ENCODE measurements at regions not wholly inside any gene's neighbourhood (a gene's known extent, or its start where the extent isn't known, plus 50 kb on each side); places are given as distances from the start of the nearest gene placed in this dataset.

DNA sequence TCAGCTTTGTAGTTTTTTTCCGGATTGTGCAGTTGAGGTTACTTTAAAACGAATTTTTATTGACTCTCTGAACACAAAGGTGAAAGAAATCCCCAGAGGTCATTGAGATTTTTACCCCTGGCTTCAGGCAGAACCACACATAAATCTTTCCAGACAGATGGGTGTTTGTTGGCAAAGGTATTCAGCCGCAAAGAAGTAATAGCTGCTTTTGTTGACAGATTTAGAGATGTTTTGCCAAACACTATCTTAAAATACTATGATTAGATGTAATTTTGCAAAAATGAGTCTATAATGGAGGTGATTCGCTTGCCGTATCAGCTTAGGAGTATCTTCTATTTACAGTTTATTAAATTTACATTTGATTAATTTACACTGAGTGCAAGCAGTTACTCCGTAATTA, 418.3 kb upstream of the CLINT1 start:
- Mint-ChIP-seq H3K9me3 (ENCODE audit: unreplicated experiment) (no peaks in the 10 kb centered on the region), H3K27me3 (ENCODE audit: unreplicated experiment) (no peaks in the 10 kb centered on the region), H3K36me3 (ENCODE audit: unreplicated experiment) (no peaks in the 10 kb centered on the region), H3K4me3 (ENCODE audit: unreplicated experiment) (no peak overlapping the region), H3K27ac (ENCODE audit: unreplicated experiment) (no peak overlapping the region), H3K4me1 (ENCODE audit: low read depth, unreplicated experiment) (peaks cover 2% of the 10 kb centered on the region)
- TF ChIP-seq, protein P1, sequence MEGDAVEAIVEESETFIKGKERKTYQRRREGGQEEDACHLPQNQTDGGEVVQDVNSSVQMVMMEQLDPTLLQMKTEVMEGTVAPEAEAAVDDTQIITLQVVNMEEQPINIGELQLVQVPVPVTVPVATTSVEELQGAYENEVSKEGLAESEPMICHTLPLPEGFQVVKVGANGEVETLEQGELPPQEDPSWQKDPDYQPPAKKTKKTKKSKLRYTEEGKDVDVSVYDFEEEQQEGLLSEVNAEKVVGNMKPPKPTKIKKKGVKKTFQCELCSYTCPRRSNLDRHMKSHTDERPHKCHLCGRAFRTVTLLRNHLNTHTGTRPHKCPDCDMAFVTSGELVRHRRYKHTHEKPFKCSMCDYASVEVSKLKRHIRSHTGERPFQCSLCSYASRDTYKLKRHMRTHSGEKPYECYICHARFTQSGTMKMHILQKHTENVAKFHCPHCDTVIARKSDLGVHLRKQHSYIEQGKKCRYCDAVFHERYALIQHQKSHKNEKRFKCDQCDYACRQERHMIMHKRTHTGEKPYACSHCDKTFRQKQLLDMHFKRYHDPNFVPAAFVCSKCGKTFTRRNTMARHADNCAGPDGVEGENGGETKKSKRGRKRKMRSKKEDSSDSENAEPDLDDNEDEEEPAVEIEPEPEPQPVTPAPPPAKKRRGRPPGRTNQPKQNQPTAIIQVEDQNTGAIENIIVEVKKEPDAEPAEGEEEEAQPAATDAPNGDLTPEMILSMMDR (IDR thresholded peaks at IDR 0.05; ENCODE audit: partially characterized antibody, unreplicated experiment): no peak
- DNase-seq: no peak

- TF ChIP-seq, protein P1 (IDR thresholded peaks at IDR 0.05; ENCODE audit: partially characterized antibody, unreplicated experiment): no peak
- no peaks in the 10 kb centered on the region for H3K36me3 Mint-ChIP-seq (ENCODE audit: unreplicated experiment)
- H3K4me3 Mint-ChIP-seq (ENCODE audit: unreplicated experiment): no peak overlapping the region
- H3K4me1 Mint-ChIP-seq (ENCODE audit: low read depth, unreplicated experiment): peaks cover 2% of the 10 kb centered on the region
- no peaks in the 10 kb centered on the region for H3K27me3 Mint-ChIP-seq (ENCODE audit: unreplicated experiment)
- no peaks in the 10 kb centered on the region for H3K9me3 Mint-ChIP-seq (ENCODE audit: unreplicated experiment)
- no peak for DNase-seq
- no peak overlapping the region for H3K27ac Mint-ChIP-seq (ENCODE audit: unreplicated experiment)
Measured at GRCh38 chr5:158276692-158277091, 417.7 kb upstream of the CLINT1 start.

- Mint-ChIP-seq H3K27me3 (ENCODE audit: unreplicated experiment) (no peaks in the 10 kb centered on the region), H3K9me3 (ENCODE audit: unreplicated experiment) (no peaks in the 10 kb centered on the region), H3K4me1 (ENCODE audit: low read depth, unreplicated experiment) (peaks cover 2% of the 10 kb centered on the region), H3K36me3 (ENCODE audit: unreplicated experiment) (no peaks in the 10 kb centered on the region), H3K4me3 (ENCODE audit: unreplicated experiment) (no peak overlapping the region), H3K27ac (ENCODE audit: unreplicated experiment) (no peak overlapping the region)
- TF ChIP-seq, protein P1 (IDR thresholded peaks at IDR 0.05; ENCODE audit: partially characterized antibody, unreplicated experiment): no peak
- DNase-seq: no peak
Measured at GRCh38 chr5:158275511-158275910, 416.6 kb upstream of the CLINT1 start.

DNA sequence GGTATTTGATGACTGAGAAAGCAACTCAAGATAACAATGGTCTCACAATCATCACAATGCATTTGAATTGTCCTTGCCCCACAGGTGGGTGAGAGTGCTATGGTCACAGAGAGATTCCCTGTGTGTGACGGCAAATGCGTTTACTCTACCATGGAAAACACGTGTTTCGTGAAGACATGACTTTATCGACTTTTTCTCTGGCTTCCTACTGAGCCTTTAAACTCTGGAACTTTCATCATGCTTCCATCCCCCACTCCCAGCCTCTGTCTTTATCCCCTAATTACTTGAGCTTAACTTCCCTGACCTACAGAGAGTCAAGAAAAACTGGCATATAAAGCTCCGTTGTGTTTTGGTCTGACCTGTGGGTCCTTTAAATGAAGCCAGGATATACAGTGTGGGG, 414.1 kb upstream of the CLINT1 start:
- no peak for DNase-seq
- H3K36me3 Mint-ChIP-seq (ENCODE audit: unreplicated experiment): no peaks in the 10 kb centered on the region
- peaks cover 4% of the 10 kb centered on the region for H3K4me1 Mint-ChIP-seq (ENCODE audit: low read depth, unreplicated experiment)
- no peaks in the 10 kb centered on the region for H3K9me3 Mint-ChIP-seq (ENCODE audit: unreplicated experiment)
- TF ChIP-seq, protein P1 (IDR thresholded peaks at IDR 0.05; ENCODE audit: partially characterized antibody, unreplicated experiment): no peak
- no peak overlapping the region for H3K27ac Mint-ChIP-seq (ENCODE audit: unreplicated experiment)
- no peak overlapping the region for H3K4me3 Mint-ChIP-seq (ENCODE audit: unreplicated experiment)
- H3K27me3 Mint-ChIP-seq (ENCODE audit: unreplicated experiment): no peaks in the 10 kb centered on the region

- TF ChIP-seq, protein P1 (IDR thresholded peaks at IDR 0.05; ENCODE audit: partially characterized antibody, unreplicated experiment): no peak
- DNase-seq: no peak
Measured at GRCh38 chr5:158272409-158272808, 413.5 kb upstream of the CLINT1 start.

More at GRCh38 chr5:158272409-158272808, 413.5 kb upstream of the CLINT1 start:
- H3K27me3 Mint-ChIP-seq (ENCODE audit: unreplicated experiment): no peaks in the 10 kb centered on the region
- H3K9me3 Mint-ChIP-seq (ENCODE audit: unreplicated experiment): no peaks in the 10 kb centered on the region
- H3K27ac Mint-ChIP-seq (ENCODE audit: unreplicated experiment): no peak overlapping the region
- no peak overlapping the region for H3K4me3 Mint-ChIP-seq (ENCODE audit: unreplicated experiment)
- no peaks in the 10 kb centered on the region for H3K36me3 Mint-ChIP-seq (ENCODE audit: unreplicated experiment)
- H3K4me1 Mint-ChIP-seq (ENCODE audit: low read depth, unreplicated experiment): peaks cover 4% of the 10 kb centered on the region

All from glutamatergic neuron (in vitro differentiated cells).